Liver (tissue), 8 donors: ENCODE measurements at regions not wholly inside any gene's neighbourhood (a gene's known extent, or its start where the extent isn't known, plus 50 kb on each side); places are given as distances from the start of the nearest gene placed in this dataset.

Experiments used
- DNase-seq: peaks from one replicate; pipeline ENCODE4 v3.0.0-alpha.2; 2017; ENCODE audit warnings: low spot score
- H3K27ac ChIP-seq, 2 donors: one replicate each; pipeline ENCODE4 v1.7.0; 2013; ENCODE audit warnings: inconsistent platforms in 2 of 2, low read length in 2 of 2, control low read depth in 1 of 2, low read depth in 1 of 2, mild to moderate bottlenecking in 1 of 2
- H3K27me3 ChIP-seq, 4 donors: one replicate each; pipeline versions ENCODE4 v1.6.1 to v1.7.0; 2013; ENCODE audit warnings: low read length in 3 of 4, inconsistent platforms in 1 of 4, mild to moderate bottlenecking in 1 of 4, moderate library complexity in 1 of 4; ENCODE audit not compliant: control insufficient read depth in 4 of 4, insufficient read depth in 4 of 4
- H3K36me3 ChIP-seq, 4 donors: one replicate each; pipeline versions ENCODE4 v1.6.1 to v1.7.0; 2013; ENCODE audit warnings: low read length in 3 of 4, mild to moderate bottlenecking in 3 of 4, low read depth in 1 of 4, moderate library complexity in 1 of 4; ENCODE audit not compliant: control insufficient read depth in 4 of 4, insufficient read depth in 3 of 4
- H3K4me1 ChIP-seq, 4 donors: one replicate each; pipeline versions ENCODE4 v1.6.1 to v1.7.0; 2013; ENCODE audit warnings: low read length in 3 of 4, mild to moderate bottlenecking in 3 of 4, moderate library complexity in 1 of 4; ENCODE audit not compliant: control insufficient read depth in 4 of 4, insufficient read depth in 4 of 4
- H3K4me3 ChIP-seq, 3 donors: one replicate each; pipeline versions ENCODE4 v1.6.1 to v1.7.0; 2013; ENCODE audit warnings: low read length in 3 of 3, control low read depth in 1 of 3, low read depth in 1 of 3, mild to moderate bottlenecking in 1 of 3
- H3K9ac ChIP-seq, 2 donors: one replicate each; pipeline ENCODE4 v1.7.0; 2013; ENCODE audit warnings: low read length in 2 of 2, mild to moderate bottlenecking in 2 of 2, moderate library complexity in 2 of 2, control low read depth in 1 of 2, low read depth in 1 of 2
- H3K9me3 ChIP-seq, 4 donors: one replicate each; pipeline versions ENCODE4 v1.6.1 to v1.7.0; 2013; ENCODE audit warnings: low read length in 3 of 4; ENCODE audit not compliant: control insufficient read depth in 4 of 4
- ATF3 ChIP-seq: IDR thresholded peaks from 2 replicates; pipeline ENCODE4 v1.6.1; 2016; ENCODE audit warnings: antibody characterized with exemption
- CTCF ChIP-seq: fragments of 150-350 bp; IDR thresholded peaks from 2 replicates; pipeline ENCODE4 v1.5.1; 2017; ENCODE audit warnings: improper control_type of control experiment, low read depth, low read length; ENCODE audit not compliant: missing input control
- EGR1 ChIP-seq, 2 donors: IDR thresholded peaks; 2 replicates each; pipeline ENCODE4 v1.6.1; 2016 to 2018; ENCODE audit warnings: antibody characterized with exemption in 2 of 2, low read depth in 2 of 2
- FOXA1 ChIP-seq: IDR thresholded peaks from 2 replicates; pipeline ENCODE4 v1.6.1; 2016; ENCODE audit warnings: antibody characterized with exemption
- FOXA2 ChIP-seq: IDR thresholded peaks from 2 replicates; pipeline ENCODE4 v1.6.1; 2016; ENCODE audit warnings: antibody characterized with exemption
- GABPA ChIP-seq, 2 donors: IDR thresholded peaks in 1 of 2; conservative IDR thresholded peaks in 1 of 2; 2 replicates each; pipeline ENCODE4 v1.6.1; 2016; ENCODE audit warnings: antibody characterized with exemption in 2 of 2, mild to moderate bottlenecking in 1 of 2, moderate library complexity in 1 of 2
- HNF4A ChIP-seq, 2 donors: conservative IDR thresholded peaks; 2 replicates each; pipeline ENCODE4 v1.6.1; 2016; ENCODE audit warnings: antibody characterized with exemption in 2 of 2, mild to moderate bottlenecking in 2 of 2
- HNF4G ChIP-seq: IDR thresholded peaks from 2 replicates; pipeline ENCODE4 v1.6.1; 2016; ENCODE audit warnings: antibody characterized with exemption
- JUND ChIP-seq, 2 donors: IDR thresholded peaks; 2 replicates each; pipeline ENCODE4 v1.6.1; 2016; ENCODE audit warnings: antibody characterized with exemption in 2 of 2
- NR2F2 ChIP-seq: IDR thresholded peaks from 2 replicates; pipeline ENCODE4 v1.6.1; 2016; ENCODE audit warnings: antibody characterized with exemption
- RAD21 ChIP-seq, 2 donors: IDR thresholded peaks; 2 replicates each; pipeline ENCODE4 v1.6.1; 2016; ENCODE audit warnings: antibody characterized with exemption in 2 of 2, mild to moderate bottlenecking in 2 of 2
- REST ChIP-seq: IDR thresholded peaks from 2 replicates; pipeline ENCODE4 v1.6.1; 2016; ENCODE audit warnings: antibody characterized with exemption, mild to moderate bottlenecking
- RXRA ChIP-seq, 2 donors: IDR thresholded peaks; 2 replicates each; pipeline ENCODE4 v1.6.1; 2017 to 2018; ENCODE audit warnings: antibody characterized with exemption in 2 of 2, mild to moderate bottlenecking in 1 of 2
- SP1 ChIP-seq: IDR thresholded peaks from 2 replicates; pipeline ENCODE4 v1.6.1; 2018; ENCODE audit warnings: antibody characterized with exemption, mild to moderate bottlenecking
- TAF1 ChIP-seq: conservative IDR thresholded peaks from 2 replicates; pipeline ENCODE4 v1.6.1; 2016; ENCODE audit warnings: antibody characterized with exemption, mild to moderate bottlenecking
- YY1 ChIP-seq: IDR thresholded peaks from 2 replicates; pipeline ENCODE4 v1.6.1; 2016; ENCODE audit warnings: antibody characterized with exemption, mild to moderate bottlenecking
- WGBS: extraction: QIAGEN DNeasy Blood & Tissue Kit; methylation state at CpG from one replicate; pipeline ENCODE4 v1.1.7; 2013; 5-methylcytosine and 5-hydroxymethylcytosine counted together
- donor health status: healthy.
- donor health status: healthy.
- donor health status: healthy.
- donor health status: healthy.
- donor health status: healthy.

- Histone ChIP-seq H3K4me1 (no peaks in the 10 kb centered on the region), H3K9me3 (no peaks in the 10 kb centered on the region), H3K9ac (no peak overlapping the region), H3K27me3 (no peaks in the 10 kb centered on the region), H3K36me3 (no peaks in the 10 kb centered on the region), H3K27ac (no peak overlapping the region), H3K4me3 (no peak overlapping the region)
- no peak for DNase-seq
- 82% methylated on average over 8 of the region's 8 CpGs for WGBS
- TF ChIP-seq CTCF: no peak
- TF ChIP-seq HNF4G: no peak
These were observed 61.7 kb upstream of the NOX3 start for GRCh38 chr6:155517294-155517693.

GRCh38 chr6:155510879-155511278 is 55.2 kb upstream of the NOX3 start:
- H3K36me3 ChIP-seq: no peaks in the 10 kb centered on the region
- DNase-seq: no peak
- no peaks in the 10 kb centered on the region for H3K4me1 ChIP-seq
- H3K27me3 ChIP-seq: no peaks in the 10 kb centered on the region
- no peak overlapping the region for H3K27ac ChIP-seq
- no peaks in the 10 kb centered on the region for H3K9me3 ChIP-seq
- H3K4me3 ChIP-seq: no peak overlapping the region
- no peak for TF ChIP-seq CTCF
- TF ChIP-seq RXRA (IDR thresholded peaks at IDR 0.05): no peak
- TF ChIP-seq HNF4G: no peak
- TF ChIP-seq YY1: no peak
- TF ChIP-seq TAF1: no peak
- no peak for TF ChIP-seq FOXA2
- no peak for TF ChIP-seq HNF4A (conservative IDR thresholded peaks at IDR 0.05)
- no peak for TF ChIP-seq FOXA1
- 78% methylated on average over 1 of the region's 1 CpG for WGBS
- no peak overlapping the region for H3K9ac ChIP-seq

- H3K27me3 ChIP-seq: no peaks in the 10 kb centered on the region
- no peak overlapping the region for H3K4me3 ChIP-seq
- no peak overlapping the region for H3K9ac ChIP-seq
- no peaks in the 10 kb centered on the region for H3K9me3 ChIP-seq
- no peaks in the 10 kb centered on the region for H3K4me1 ChIP-seq
- H3K36me3 ChIP-seq: no peaks in the 10 kb centered on the region
- H3K27ac ChIP-seq: no peak overlapping the region
- WGBS: 52% methylated on average over 2 of the region's 2 CpGs
- no peak for DNase-seq
- TF ChIP-seq FOXA1: no peak
- TF ChIP-seq JUND (IDR thresholded peaks at IDR 0.05): no peak
- TF ChIP-seq RXRA (IDR thresholded peaks at IDR 0.05): no peak
- no peak for TF ChIP-seq ATF3
- TF ChIP-seq YY1: no peak
- no peak for TF ChIP-seq CTCF
- no peak for TF ChIP-seq REST
- TF ChIP-seq TAF1: no peak
- TF ChIP-seq GABPA (IDR thresholded peaks at IDR 0.05 in 1 of 2, conservative IDR thresholded peaks at IDR 0.05 in 1 of 2): no peak
- no peak for TF ChIP-seq EGR1 (IDR thresholded peaks at IDR 0.05; ENCODE audit: low read depth in 2 of 2)
- no peak for TF ChIP-seq NR2F2
- TF ChIP-seq RAD21 (IDR thresholded peaks at IDR 0.05): no peak
- TF ChIP-seq HNF4G: no peak
- TF ChIP-seq FOXA2: no peak
- no peak for TF ChIP-seq HNF4A (conservative IDR thresholded peaks at IDR 0.05)
- TF ChIP-seq SP1: no peak
These were observed 54.3 kb upstream of the NOX3 start for GRCh38 chr6:155509743-155510475.
